GM19239 (cell line): ENCODE measurements at regions not wholly inside any gene's neighbourhood (a gene's known extent, or its start where the extent isn't known, plus 50 kb on each side); places are given as distances from the start of the nearest gene placed in this dataset.
"Not testable (repeated sequence)": the region's sequence is repeated elsewhere in the genome, so short reads cannot be mapped to it uniquely, and the experiment has no call there.

Source experiments
- DNase-seq: peaks from one replicate; pipeline ENCODE4 v3.0.0; 2011; ENCODE audit warnings: low spot score; ENCODE audit not compliant: insufficient read length
- FAIRE-seq: peaks from 2 replicates; lab custom pipeline; 2011; peaks lifted over from hg19 to GRCh38; lab: Jason Lieb, UNC

DNA sequence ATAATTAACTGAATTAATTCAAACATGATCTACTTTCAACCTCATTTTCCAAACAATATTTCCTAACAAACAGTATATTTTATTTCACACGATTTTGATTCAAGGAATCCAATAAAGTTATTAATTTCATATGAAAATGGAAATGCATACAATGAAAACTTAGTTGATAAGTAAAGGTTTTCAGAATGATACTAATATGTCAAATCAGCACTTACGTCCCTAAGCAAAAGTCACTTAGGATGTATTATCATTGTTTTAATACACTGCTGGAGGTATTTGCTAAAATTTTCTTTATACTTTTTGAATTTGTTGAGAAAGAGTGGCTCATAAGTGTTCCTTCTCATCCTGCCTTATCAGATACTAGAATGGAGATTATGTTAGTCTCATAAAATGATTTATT, 266.8 kb upstream of the PUDP start:
- DNase-seq (no peak), FAIRE-seq (no peak)

GRCh38 chrX:7412840-7413239, 264.9 kb upstream of the PUDP start:
- DNase-seq, result no peak
- FAIRE-seq, result no peak

GRCh38 chrX:7409866-7410265, 261.9 kb upstream of the PUDP start:
- FAIRE-seq, result no peak

DNA sequence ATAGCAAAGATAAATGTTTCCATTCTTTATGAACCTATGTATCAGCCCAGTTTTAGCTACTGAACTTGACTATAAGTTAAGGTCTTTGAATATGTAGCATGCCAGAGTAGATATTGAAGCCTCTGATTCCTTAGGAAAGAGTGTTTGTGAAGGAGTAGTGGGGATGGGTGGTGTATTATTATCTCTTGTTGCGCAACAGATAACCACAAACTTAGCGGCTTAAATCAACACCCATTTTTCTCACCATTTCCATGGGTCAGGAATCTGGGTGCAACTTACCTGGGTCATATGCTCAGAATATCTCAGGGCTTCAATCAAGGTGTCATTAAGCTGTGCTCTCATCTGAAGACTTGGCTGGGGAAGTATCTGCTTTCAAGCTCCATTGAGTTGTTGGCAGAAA, 251.4 kb upstream of the PUDP start:
- DNase-seq (no peak), FAIRE-seq (no peak)

More at GRCh38 chrX:7409866-7410265, 261.9 kb upstream of the PUDP start:
- no peak for DNase-seq

GRCh38 chrX:7390441-7390840, 242.5 kb upstream of the PUDP start:
- FAIRE-seq (no peak), DNase-seq (no peak)

- no peak for DNase-seq
- no peak for FAIRE-seq
Measured at GRCh38 chrX:7389576-7389975, 241.6 kb upstream of the PUDP start.

- DNase-seq, result no peak
- FAIRE-seq, result no peak
Measured at GRCh38 chrX:7385131-7385530, 237.2 kb upstream of the PUDP start.

- DNase-seq (no peak), FAIRE-seq (no peak)
Measured at GRCh38 chrX:7378406-7378805, 230.5 kb upstream of the PUDP start.

GRCh38 chrX:7372825-7373525, 225.0 kb upstream of the PUDP start:
- no peak for DNase-seq
- no peak for FAIRE-seq

DNA sequence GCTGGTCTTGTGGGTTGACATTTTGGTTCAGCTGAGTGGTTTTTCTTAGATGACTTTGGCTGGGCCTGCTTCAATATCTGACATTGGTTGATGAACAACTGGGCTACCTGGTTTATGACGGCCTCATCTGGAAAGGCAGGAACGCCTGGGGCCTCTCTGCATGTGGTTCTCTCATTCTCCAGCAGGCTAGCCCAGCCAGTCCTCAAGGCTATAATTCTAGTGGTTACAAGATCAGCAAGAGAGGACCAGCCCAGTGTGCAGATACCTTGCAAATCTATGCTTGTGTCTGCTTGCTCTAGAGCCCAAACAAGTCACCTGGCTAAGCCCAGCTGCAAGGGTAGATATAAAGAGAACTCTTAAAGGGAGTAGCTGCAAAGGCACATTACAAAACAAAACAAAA, 214.2 kb upstream of the PUDP start:
- no peak for FAIRE-seq
- no peak for DNase-seq

DNA sequence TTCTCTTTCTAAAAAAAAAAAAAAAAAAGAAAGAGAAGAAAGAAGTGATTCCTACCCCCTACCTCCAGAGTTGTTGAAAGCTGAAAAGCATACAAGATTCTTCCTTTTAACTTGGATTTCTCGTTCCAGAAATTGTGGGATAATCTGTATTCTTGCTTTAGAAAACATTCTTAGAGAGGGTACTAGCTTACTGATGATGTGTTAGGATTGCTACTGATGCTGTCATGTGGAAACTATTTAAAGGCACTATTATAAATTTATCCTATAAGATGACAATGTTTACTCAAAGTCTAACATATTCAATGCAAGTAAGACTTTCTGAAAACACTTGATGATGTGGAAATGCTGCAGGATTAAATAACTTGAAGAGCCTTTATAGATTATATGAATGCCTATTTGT, 204.0 kb upstream of the PUDP start:
- FAIRE-seq, result peak; percentile 23
- no peak for DNase-seq

- FAIRE-seq, result no peak
- no peak for DNase-seq
Measured at GRCh38 chrX:7347465-7347864, 199.5 kb upstream of the PUDP start.

- no peak for DNase-seq
- FAIRE-seq, result no peak
Measured at GRCh38 chrX:7346021-7346420, 198.1 kb upstream of the PUDP start.

- FAIRE-seq, result no peak
- no peak for DNase-seq
Measured at GRCh38 chrX:7343181-7343580, 195.2 kb upstream of the PUDP start.

DNA sequence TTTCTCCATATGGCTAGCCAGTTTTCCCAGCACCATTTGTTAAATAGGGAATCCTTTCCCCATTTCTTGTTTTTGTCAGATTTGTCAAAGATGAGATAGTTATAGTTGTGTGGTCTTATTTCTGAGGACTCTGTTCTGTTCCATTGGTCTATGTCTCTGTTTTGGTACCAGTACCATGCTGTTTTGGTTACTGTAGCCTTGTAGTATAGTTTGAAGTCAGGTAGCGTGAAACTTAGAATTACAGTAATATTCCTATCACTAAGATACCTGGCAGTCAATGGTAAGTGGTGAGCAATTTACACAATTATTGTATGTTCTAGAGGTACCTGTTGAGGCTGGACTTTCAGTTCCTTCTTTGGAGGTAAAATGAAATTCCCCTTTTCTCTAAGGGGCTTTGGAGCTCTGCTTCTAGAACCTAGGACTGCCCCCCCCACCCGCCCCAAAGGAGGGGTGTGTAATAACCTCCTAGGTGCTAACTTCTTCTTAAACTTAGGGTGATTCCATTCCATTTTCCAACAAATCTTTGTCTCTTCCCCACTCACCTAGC, 187.9 kb upstream of the PUDP start:
- FAIRE-seq, DNase-seq: not testable (repeated sequence)

- no peak for FAIRE-seq
- no peak for DNase-seq
Measured at GRCh38 chrX:7334253-7334935, 186.4 kb upstream of the PUDP start.

- FAIRE-seq, result no peak
- no peak for DNase-seq
Measured at GRCh38 chrX:7330971-7331746, 183.2 kb upstream of the PUDP start.

DNA sequence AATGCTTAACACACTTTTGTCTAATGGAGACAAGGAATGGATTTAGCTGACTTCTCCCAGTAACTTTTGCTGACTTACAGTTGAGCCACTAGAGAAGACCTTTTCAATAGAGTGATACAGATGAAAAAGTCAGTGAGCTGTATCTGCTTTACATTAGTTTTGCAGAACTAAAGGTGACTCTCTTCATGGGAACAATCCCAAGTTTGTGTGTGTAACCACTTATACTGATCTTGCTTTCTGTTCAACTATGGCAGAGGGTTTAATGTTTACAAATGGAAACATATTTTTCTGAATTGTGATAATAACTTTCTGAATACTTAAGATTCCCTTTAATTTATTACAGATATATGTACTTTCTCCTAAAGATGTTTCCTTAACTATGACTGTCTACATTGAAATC, 182.6 kb upstream of the PUDP start:
- DNase-seq (no peak), FAIRE-seq (no peak)

DNA sequence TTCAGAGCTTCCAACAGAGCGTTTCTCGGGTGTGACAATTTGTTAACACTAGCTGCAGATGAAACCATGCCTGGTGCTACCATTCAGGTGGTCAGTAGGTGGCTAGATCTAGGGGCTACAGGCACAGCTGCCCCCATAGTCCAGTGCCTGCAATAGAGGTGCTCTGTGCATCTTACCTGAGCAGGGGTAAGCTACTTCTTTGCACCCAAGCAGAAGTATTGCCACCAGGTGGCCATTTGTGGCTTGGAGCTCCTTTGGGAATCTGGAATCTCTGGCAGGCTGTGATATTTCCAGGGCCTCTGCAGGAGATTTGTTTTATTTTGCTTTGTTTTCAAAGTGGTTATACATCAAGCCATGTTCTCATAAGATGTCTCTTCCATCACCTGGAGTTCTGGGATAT, 170.7 kb upstream of the PUDP start:
- no peak for FAIRE-seq
- DNase-seq, result no peak

- DNase-seq, result no peak
- FAIRE-seq, result no peak
Measured at GRCh38 chrX:7318241-7318640, 170.3 kb upstream of the PUDP start.

DNA sequence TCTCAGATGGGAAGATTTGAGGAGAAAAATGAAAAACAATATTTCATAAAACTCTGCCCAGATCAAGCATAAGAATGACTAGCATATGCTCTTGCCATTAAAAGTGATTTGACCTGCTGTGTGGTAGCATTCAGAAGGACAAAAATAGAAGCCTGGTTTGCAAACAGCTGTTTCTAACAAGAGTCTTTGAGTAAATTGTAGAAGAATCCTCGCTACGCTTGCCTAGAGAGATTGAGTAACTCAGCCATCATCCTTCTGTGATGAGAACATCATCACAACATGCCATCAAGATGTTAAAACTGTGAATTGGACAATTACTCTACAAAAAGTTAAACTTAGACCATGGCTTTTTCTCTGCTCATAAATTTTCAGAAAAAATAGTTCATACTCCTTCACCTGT, 168.9 kb upstream of the PUDP start:
- FAIRE-seq (no peak), DNase-seq (no peak)
